WTC11 (cell line): ENCODE measurements at regions not wholly inside any gene's neighbourhood (a gene's known extent, or its start where the extent isn't known, plus 50 kb on each side); places are given as distances from the start of the nearest gene placed in this dataset.

Experiments
- ATAC-seq: fragments of 200-7000 bp; cut with Tn5 transposase; 2 replicates; pipeline ENCODE4 v1.10.0; 2021; ENCODE audit warnings: mild to moderate bottlenecking, moderate library complexity
- CTCF ChIA-PET: fragments of 300-600 bp; sonication (Branson Sonifier 250); formaldehyde crosslinking; loops from one replicate; lab custom pipeline; 2021; ENCODE audit warnings: antibody characterized with exemption; lab: Charles Lee
- POLR2A ChIA-PET: fragments of 350-600 bp; sonication (Branson Sonifier 250); formaldehyde crosslinking; loops from one replicate; lab custom pipeline; 2021; ENCODE audit warnings: antibody characterized with exemption; lab: Charles Lee
- DNase-seq: peaks from one replicate; pipeline ENCODE4 v3.0.0; 2021; ENCODE audit warnings: low spot score
- H3K27ac Mint-ChIP-seq: 2 replicates; pipeline ENCODE4 v1.8.0; 2021; ENCODE audit warnings: mixed read lengths
- H3K27me3 Mint-ChIP-seq: 2 replicates; pipeline ENCODE4 v1.8.0; 2021; ENCODE audit warnings: low read depth, mild to moderate bottlenecking, moderate library complexity, mixed read lengths
- H3K36me3 Mint-ChIP-seq: 2 replicates; pipeline ENCODE4 v1.8.0; 2021; ENCODE audit warnings: mixed read lengths
- H3K4me1 Mint-ChIP-seq: 2 replicates; pipeline ENCODE4 v1.8.0; 2022; ENCODE audit warnings: mixed read lengths
- H3K4me3 Mint-ChIP-seq: 2 replicates; pipeline ENCODE4 v1.8.0; 2021; ENCODE audit warnings: mild to moderate bottlenecking, moderate library complexity, mixed read lengths
- H3K9me3 Mint-ChIP-seq: 2 replicates; pipeline ENCODE4 v1.8.0; 2021; ENCODE audit warnings: mixed read lengths
- ARID4B ChIP-seq: sonication (generic); formaldehyde crosslinking; IDR thresholded peaks from 2 replicates; pipeline ENCODE4 v1.8.0; 2023; ENCODE audit warnings: missing genetic modification reagents, mild to moderate bottlenecking, borderline replicate concordance
- ATF2 ChIP-seq: sonication (generic); formaldehyde crosslinking; IDR thresholded peaks from 2 replicates; pipeline ENCODE4 v1.8.1; 2022; ENCODE audit warnings: low read depth, missing genetic modification reagents, borderline replicate concordance
- FOXJ3 ChIP-seq: sonication (generic); formaldehyde crosslinking; IDR thresholded peaks from 2 replicates; pipeline ENCODE4 v1.9.0; 2021; ENCODE audit warnings: missing genetic modification reagents, mild to moderate bottlenecking, borderline replicate concordance
- FOXP1 ChIP-seq: sonication (generic); formaldehyde crosslinking; IDR thresholded peaks from 2 replicates; pipeline ENCODE4 v1.8.0; 2022; ENCODE audit warnings: missing genetic modification reagents, mild to moderate bottlenecking, moderate library complexity, borderline replicate concordance
- HMGXB4 ChIP-seq: sonication (generic); formaldehyde crosslinking; IDR thresholded peaks from 2 replicates; pipeline ENCODE4 v1.8.1; 2023; ENCODE audit warnings: mild to moderate bottlenecking, moderate library complexity, missing genetic modification reagents
- NFATC4 ChIP-seq: fragments of 250-450 bp; sonication (Bioruptor Pico); IDR thresholded peaks from 2 replicates; pipeline ENCODE4 v1.9.0; 2021; ENCODE audit warnings: mild to moderate bottlenecking
- NR1H2 ChIP-seq: sonication (generic); formaldehyde crosslinking; IDR thresholded peaks from 2 replicates; pipeline ENCODE4 v1.9.0; 2021; ENCODE audit warnings: mild to moderate bottlenecking, moderate library complexity, missing genetic modification reagents
- NR3C1 ChIP-seq: sonication (generic); formaldehyde crosslinking; conservative IDR thresholded peaks from 2 replicates; pipeline ENCODE4 v1.8.1; 2023; ENCODE audit warnings: low read depth, mild to moderate bottlenecking, missing genetic modification reagents
- PREB ChIP-seq: sonication (generic); formaldehyde crosslinking; IDR thresholded peaks from 2 replicates; pipeline ENCODE4 v1.8.1; 2022; ENCODE audit warnings: mild to moderate bottlenecking, missing genetic modification reagents, moderate library complexity, borderline replicate concordance
- TEAD1 ChIP-seq: sonication (generic); formaldehyde crosslinking; IDR thresholded peaks from 2 replicates; pipeline ENCODE4 v1.8.0; 2022; ENCODE audit warnings: mild to moderate bottlenecking, missing genetic modification reagents
- ZMAT4 ChIP-seq: fragments of 250-450 bp; sonication (Bioruptor Pico); IDR thresholded peaks from 2 replicates; pipeline ENCODE4 v1.9.0; 2021; ENCODE audit warnings: mild to moderate bottlenecking
- ZNF121 ChIP-seq: sonication (generic); formaldehyde crosslinking; IDR thresholded peaks from 2 replicates; pipeline ENCODE4 v1.8.0; 2023; ENCODE audit warnings: missing genetic modification reagents
- TF ChIP-seq, protein P1 (sequence below): fragments of 250-450 bp; sonication (Bioruptor Pico); IDR thresholded peaks from 2 replicates; pipeline ENCODE4 v2.1.2; 2022; ENCODE audit warnings: mild to moderate bottlenecking, moderate library complexity
- TF ChIP-seq, protein P2 (sequence below): sonication (generic); formaldehyde crosslinking; IDR thresholded peaks from 2 replicates; pipeline ENCODE4 v1.8.1; 2023; ENCODE audit warnings: mild to moderate bottlenecking, missing genetic modification reagents, moderate library complexity
- TF ChIP-seq, protein P3 (sequence below): sonication (generic); formaldehyde crosslinking; IDR thresholded peaks from 2 replicates; pipeline ENCODE4 v1.8.1; 2023; ENCODE audit warnings: mild to moderate bottlenecking, missing genetic modification reagents, moderate library complexity
- TF ChIP-seq, protein P4 (sequence below): fragments of 250-450 bp; sonication (Bioruptor Pico); IDR thresholded peaks from 2 replicates; pipeline ENCODE4 v1.8.0; 2021; ENCODE audit warnings: mild to moderate bottlenecking
- TF ChIP-seq, protein P5 (sequence below): sonication (generic); formaldehyde crosslinking; IDR thresholded peaks from 2 replicates; pipeline ENCODE4 v1.8.0; 2022; ENCODE audit warnings: mild to moderate bottlenecking, missing genetic modification reagents

GRCh38 chr12:71321130-71321529, 118.5 kb upstream of the LGR5 start (continued):
- TF ChIP-seq ATF2 (CRISPR knock-in tag): no peak
- TF ChIP-seq NR1H2 (CRISPR knock-in tag): no peak
- TF ChIP-seq NR3C1 (CRISPR knock-in tag): no peak
- no peak for TF ChIP-seq ZMAT4 (CRISPR knock-in tag)
- TF ChIP-seq, protein P1, sequence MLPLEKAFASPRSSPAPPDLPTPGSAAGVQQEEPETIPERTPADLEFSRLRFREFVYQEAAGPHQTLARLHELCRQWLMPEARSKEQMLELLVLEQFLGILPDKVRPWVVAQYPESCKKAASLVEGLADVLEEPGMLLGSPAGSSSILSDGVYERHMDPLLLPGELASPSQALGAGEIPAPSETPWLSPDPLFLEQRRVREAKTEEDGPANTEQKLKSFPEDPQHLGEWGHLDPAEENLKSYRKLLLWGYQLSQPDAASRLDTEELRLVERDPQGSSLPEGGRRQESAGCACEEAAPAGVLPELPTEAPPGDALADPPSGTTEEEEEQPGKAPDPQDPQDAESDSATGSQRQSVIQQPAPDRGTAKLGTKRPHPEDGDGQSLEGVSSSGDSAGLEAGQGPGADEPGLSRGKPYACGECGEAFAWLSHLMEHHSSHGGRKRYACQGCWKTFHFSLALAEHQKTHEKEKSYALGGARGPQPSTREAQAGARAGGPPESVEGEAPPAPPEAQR (CRISPR knock-in tag): no peak
- no peak for TF ChIP-seq NFATC4 (CRISPR knock-in tag)
- TF ChIP-seq, protein P2, sequence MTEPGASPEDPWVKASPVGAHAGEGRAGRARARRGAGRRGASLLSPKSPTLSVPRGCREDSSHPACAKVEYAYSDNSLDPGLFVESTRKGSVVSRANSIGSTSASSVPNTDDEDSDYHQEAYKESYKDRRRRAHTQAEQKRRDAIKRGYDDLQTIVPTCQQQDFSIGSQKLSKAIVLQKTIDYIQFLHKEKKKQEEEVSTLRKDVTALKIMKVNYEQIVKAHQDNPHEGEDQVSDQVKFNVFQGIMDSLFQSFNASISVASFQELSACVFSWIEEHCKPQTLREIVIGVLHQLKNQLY (CRISPR knock-in tag): no peak

DNA sequence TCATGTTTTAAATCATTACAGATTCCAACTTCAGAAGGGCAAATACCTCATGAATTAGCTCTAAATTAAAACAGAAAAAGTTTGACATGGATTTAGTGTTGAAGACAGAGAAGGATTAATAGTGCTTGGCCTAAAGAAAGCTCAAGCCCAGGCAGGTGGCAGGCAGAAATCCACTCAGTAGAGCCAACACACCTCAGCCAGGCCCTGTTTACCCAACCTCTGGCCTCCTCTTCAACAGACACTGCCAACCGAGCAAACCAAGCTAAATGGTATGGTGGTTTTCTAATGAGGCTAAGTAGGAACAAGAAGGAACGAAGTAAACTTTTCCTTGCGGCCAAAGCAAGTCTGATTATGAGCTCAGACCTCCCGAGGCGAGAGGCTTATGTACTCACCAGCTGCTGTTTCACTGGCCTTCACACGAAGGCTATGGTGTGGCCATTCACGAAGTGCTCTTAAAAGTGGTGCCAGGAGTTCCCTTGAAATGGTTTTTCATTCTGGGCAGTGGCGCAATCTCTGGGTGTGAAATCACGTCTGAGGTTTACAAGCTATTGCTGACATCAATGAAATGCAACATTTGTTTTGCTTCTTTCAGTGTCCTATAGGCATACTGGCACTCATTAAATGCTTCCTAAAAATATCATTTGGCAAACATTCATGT, 124.1 kb upstream of the LGR5 start:
- POLR2A ChIA-PET: no interaction called here
- H3K4me3 Mint-ChIP-seq: no peak overlapping the region
- CTCF ChIA-PET: no interaction called here
- peaks cover 6% of the 10 kb centered on the region for H3K4me1 Mint-ChIP-seq
- ATAC-seq (no peak), DNase-seq (no peak)
- H3K27ac Mint-ChIP-seq: no peak overlapping the region
- peaks cover 5% of the 10 kb centered on the region for H3K36me3 Mint-ChIP-seq
- H3K9me3 Mint-ChIP-seq: peaks cover 21% of the 10 kb centered on the region
- H3K27me3 Mint-ChIP-seq: no peaks in the 10 kb centered on the region
- no peak for TF ChIP-seq FOXJ3 (CRISPR knock-in tag)
- TF ChIP-seq FOXP1 (CRISPR knock-in tag): no peak
- TF ChIP-seq, protein P1 (CRISPR knock-in tag): no peak
- TF ChIP-seq PREB (CRISPR knock-in tag): no peak
- TF ChIP-seq ZNF121 (CRISPR knock-in tag): no peak
- TF ChIP-seq, protein P3, sequence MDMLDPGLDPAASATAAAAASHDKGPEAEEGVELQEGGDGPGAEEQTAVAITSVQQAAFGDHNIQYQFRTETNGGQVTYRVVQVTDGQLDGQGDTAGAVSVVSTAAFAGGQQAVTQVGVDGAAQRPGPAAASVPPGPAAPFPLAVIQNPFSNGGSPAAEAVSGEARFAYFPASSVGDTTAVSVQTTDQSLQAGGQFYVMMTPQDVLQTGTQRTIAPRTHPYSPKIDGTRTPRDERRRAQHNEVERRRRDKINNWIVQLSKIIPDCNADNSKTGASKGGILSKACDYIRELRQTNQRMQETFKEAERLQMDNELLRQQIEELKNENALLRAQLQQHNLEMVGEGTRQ (CRISPR knock-in tag): no peak
- TF ChIP-seq HMGXB4 (CRISPR knock-in tag): no peak
- no peak for TF ChIP-seq TEAD1 (CRISPR knock-in tag)
- TF ChIP-seq, protein P4, sequence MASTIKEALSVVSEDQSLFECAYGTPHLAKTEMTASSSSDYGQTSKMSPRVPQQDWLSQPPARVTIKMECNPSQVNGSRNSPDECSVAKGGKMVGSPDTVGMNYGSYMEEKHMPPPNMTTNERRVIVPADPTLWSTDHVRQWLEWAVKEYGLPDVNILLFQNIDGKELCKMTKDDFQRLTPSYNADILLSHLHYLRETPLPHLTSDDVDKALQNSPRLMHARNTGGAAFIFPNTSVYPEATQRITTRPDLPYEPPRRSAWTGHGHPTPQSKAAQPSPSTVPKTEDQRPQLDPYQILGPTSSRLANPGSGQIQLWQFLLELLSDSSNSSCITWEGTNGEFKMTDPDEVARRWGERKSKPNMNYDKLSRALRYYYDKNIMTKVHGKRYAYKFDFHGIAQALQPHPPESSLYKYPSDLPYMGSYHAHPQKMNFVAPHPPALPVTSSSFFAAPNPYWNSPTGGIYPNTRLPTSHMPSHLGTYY: no peak
- no peak for TF ChIP-seq ARID4B (CRISPR knock-in tag)
- TF ChIP-seq, protein P5, sequence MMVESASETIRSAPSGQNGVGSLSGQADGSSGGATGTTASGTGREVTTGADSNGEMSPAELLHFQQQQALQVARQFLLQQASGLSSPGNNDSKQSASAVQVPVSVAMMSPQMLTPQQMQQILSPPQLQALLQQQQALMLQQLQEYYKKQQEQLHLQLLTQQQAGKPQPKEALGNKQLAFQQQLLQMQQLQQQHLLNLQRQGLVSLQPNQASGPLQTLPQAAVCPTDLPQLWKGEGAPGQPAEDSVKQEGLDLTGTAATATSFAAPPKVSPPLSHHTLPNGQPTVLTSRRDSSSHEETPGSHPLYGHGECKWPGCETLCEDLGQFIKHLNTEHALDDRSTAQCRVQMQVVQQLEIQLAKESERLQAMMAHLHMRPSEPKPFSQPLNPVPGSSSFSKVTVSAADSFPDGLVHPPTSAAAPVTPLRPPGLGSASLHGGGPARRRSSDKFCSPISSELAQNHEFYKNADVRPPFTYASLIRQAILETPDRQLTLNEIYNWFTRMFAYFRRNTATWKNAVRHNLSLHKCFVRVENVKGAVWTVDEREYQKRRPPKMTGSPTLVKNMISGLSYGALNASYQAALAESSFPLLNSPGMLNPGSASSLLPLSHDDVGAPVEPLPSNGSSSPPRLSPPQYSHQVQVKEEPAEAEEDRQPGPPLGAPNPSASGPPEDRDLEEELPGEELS (CRISPR knock-in tag): no peak
